Stomach (tissue), 8 donors: ENCODE measurements at regions not wholly inside any gene's neighbourhood (a gene's known extent, or its start where the extent isn't known, plus 50 kb on each side); places are given as distances from the start of the nearest gene placed in this dataset.

Experiments used
- DNase-seq, 2 donors: peaks; one replicate each; pipeline versions ENCODE4 v3.0.0 to v3.0.0-alpha.2; 2013 to 2019
- H3K27ac ChIP-seq, 5 donors: fragments of 200-600 bp in 4 of 5; sonication (generic) in 4 of 5; one replicate each; pipeline ENCODE4 v1.5.1; 2013 to 2019; ENCODE audit warnings: mild to moderate bottlenecking in 1 of 5, moderate library complexity in 1 of 5
- H3K27me3 ChIP-seq, 3 donors: fragments of 200-600 bp; sonication (generic); one replicate each; pipeline ENCODE4 v1.5.1; 2017 to 2019; ENCODE audit warnings: mixed run types in 1 of 3
- H3K36me3 ChIP-seq, 4 donors: fragments of 200-600 bp; sonication (generic); 1 replicate in 3 of 4; 2 replicates in 1 of 4; pipeline ENCODE4 v1.5.1; 2016 to 2019
- H3K4me1 ChIP-seq, 4 donors: fragments of 200-600 bp; sonication (generic); one replicate each; pipeline ENCODE4 v1.5.1; 2016 to 2019
- H3K4me3 ChIP-seq, 4 donors: fragments of 200-600 bp; sonication (generic) in 3 of 4; one replicate each; pipeline ENCODE4 v1.5.1; 2016 to 2019; ENCODE audit warnings: mild to moderate bottlenecking in 1 of 4
- H3K9me3 ChIP-seq, 4 donors: fragments of 200-600 bp; sonication (generic); one replicate each; pipeline ENCODE4 v1.5.1; 2016 to 2019
- CTCF ChIP-seq, 7 experiments: fragments of 450-650 bp in 4 of 7; fragments of 200-600 bp in 3 of 7; sonication (generic) in 3 of 7; IDR thresholded peaks; one replicate each; pipeline ENCODE4 v1.5.1; 2016 to 2019; ENCODE audit warnings: antibody characterized with exemption in 7 of 7, control low read depth in 2 of 7, mild to moderate bottlenecking in 1 of 7
- EP300 ChIP-seq: sonication (generic); formaldehyde crosslinking; IDR thresholded peaks from one replicate; pipeline ENCODE4 v1.6.1; 2017; ENCODE audit warnings: antibody characterized with exemption
- POLR2A ChIP-seq, 4 donors: fragments of 450-650 bp; IDR thresholded peaks; one replicate each; pipeline ENCODE4 v1.6.1; 2016; ENCODE audit warnings: antibody characterized with exemption in 4 of 4, control low read depth in 2 of 4, mild to moderate bottlenecking in 1 of 4, moderate library complexity in 1 of 4
- POLR2AphosphoS5 ChIP-seq, 3 donors: sonication (generic); formaldehyde crosslinking; IDR thresholded peaks; one replicate each; pipeline ENCODE4 v1.6.1; 2016; ENCODE audit warnings: antibody characterized with exemption in 3 of 3
- WGBS, 5 donors: extraction: QIAGEN DNeasy Blood & Tissue Kit in 3 of 5; methylation state at CpG; one replicate each; pipeline versions ENCODE4 v1.1.5 to v1.1.7; 2013 to 2018; 5-methylcytosine and 5-hydroxymethylcytosine counted together
- intact Hi-C: fragments of 100-400 bp; cut with DNase I; formaldehyde crosslinking; loops from one replicate; pipeline ENCODE4 v1.15.1; 2023; ENCODE audit warnings: low total_unique reads
- donor health status: healthy with polysubstance abuse.
- donor health status: Bipolar disorder and iron deficiency.
- donor health status: healthy.

GRCh38 chrX:6707497-6707896 is 172.6 kb upstream of the VCX3A start:
- no peak for TF ChIP-seq POLR2AphosphoS5 (IDR thresholded peaks at IDR 0.05)
- TF ChIP-seq CTCF (IDR thresholded peaks at IDR 0.05), result no peak
- TF ChIP-seq POLR2A (IDR thresholded peaks at IDR 0.05), result no peak
- TF ChIP-seq EP300, result no peak
- Histone ChIP-seq H3K4me1 (no peaks in the 10 kb centered on the region), H3K4me3 (no peak overlapping the region), H3K9me3 (no peaks in the 10 kb centered on the region), H3K36me3 (no peaks in the 10 kb centered on the region), H3K27ac (no peak overlapping the region), H3K27me3 (no peaks in the 10 kb centered on the region)
- WGBS, 5 donors, result 67 to 93% (median 79%) methylated on average over 6 of the region's 6 CpGs
- intact Hi-C loops, result no loop called here
- DNase-seq, result no peak

- Histone ChIP-seq H3K9me3 (no peaks in the 10 kb centered on the region), H3K4me1 (no peaks in the 10 kb centered on the region), H3K27me3 (no peaks in the 10 kb centered on the region), H3K27ac (no peak overlapping the region), H3K36me3 (no peaks in the 10 kb centered on the region), H3K4me3 (no peak overlapping the region)
- 85 to 89% (median 85%) methylated on average over 4 of the region's 4 CpGs for WGBS, 5 donors
- DNase-seq, result no peak
- no peak for TF ChIP-seq POLR2A (IDR thresholded peaks at IDR 0.05)
- no peak for TF ChIP-seq CTCF (IDR thresholded peaks at IDR 0.05)
- no peak for TF ChIP-seq EP300
- TF ChIP-seq POLR2AphosphoS5 (IDR thresholded peaks at IDR 0.05), result no peak
- intact Hi-C loops, result no loop called here
Measured at GRCh38 chrX:6701085-6701484, 166.2 kb upstream of the VCX3A start.

GRCh38 chrX:6695717-6696116 is 160.8 kb upstream of the VCX3A start:
- 73 to 92% (median 89%) methylated on average over 5 of the region's 5 CpGs for WGBS, 5 donors
- Histone ChIP-seq H3K27ac (no peak overlapping the region), H3K4me1 (no peaks in the 10 kb centered on the region), H3K4me3 (no peak overlapping the region), H3K9me3 (peaks cover 0 to under 1% (median 0%) of the 10 kb centered on the region in 4 donors), H3K27me3 (no peaks in the 10 kb centered on the region), H3K36me3 (no peaks in the 10 kb centered on the region)
- intact Hi-C loops, result no loop called here
- TF ChIP-seq POLR2AphosphoS5 (IDR thresholded peaks at IDR 0.05) (no peak), EP300 (no peak), CTCF (IDR thresholded peaks at IDR 0.05) (no peak), POLR2A (IDR thresholded peaks at IDR 0.05) (no peak)
- DNase-seq, result no peak

GRCh38 chrX:6694977-6695376 is 160.1 kb upstream of the VCX3A start:
- no peak for DNase-seq
- Histone ChIP-seq H3K9me3 (peaks cover 0 to 3% (median 0%) of the 10 kb centered on the region in 4 donors), H3K4me3 (no peak overlapping the region), H3K27ac (no peak overlapping the region), H3K36me3 (no peaks in the 10 kb centered on the region), H3K27me3 (no peaks in the 10 kb centered on the region), H3K4me1 (no peaks in the 10 kb centered on the region)
- TF ChIP-seq POLR2AphosphoS5 (IDR thresholded peaks at IDR 0.05), result no peak
- no peak for TF ChIP-seq CTCF (IDR thresholded peaks at IDR 0.05)
- no peak for TF ChIP-seq EP300
- no peak for TF ChIP-seq POLR2A (IDR thresholded peaks at IDR 0.05)
- 49 to 77% (median 68%) methylated on average over 4 of the region's 4 CpGs for WGBS, 5 donors
- intact Hi-C loops, result no loop called here
